ENCODE measurements at regions not wholly inside any gene's neighbourhood (a gene's known extent, or its start where the extent isn't known, plus 50 kb on each side); places are given as distances from the start of the nearest gene placed in this dataset.
A peak's percentile ranks its signal among the peaks of the same experiment; 100 is the strongest.

DNA sequence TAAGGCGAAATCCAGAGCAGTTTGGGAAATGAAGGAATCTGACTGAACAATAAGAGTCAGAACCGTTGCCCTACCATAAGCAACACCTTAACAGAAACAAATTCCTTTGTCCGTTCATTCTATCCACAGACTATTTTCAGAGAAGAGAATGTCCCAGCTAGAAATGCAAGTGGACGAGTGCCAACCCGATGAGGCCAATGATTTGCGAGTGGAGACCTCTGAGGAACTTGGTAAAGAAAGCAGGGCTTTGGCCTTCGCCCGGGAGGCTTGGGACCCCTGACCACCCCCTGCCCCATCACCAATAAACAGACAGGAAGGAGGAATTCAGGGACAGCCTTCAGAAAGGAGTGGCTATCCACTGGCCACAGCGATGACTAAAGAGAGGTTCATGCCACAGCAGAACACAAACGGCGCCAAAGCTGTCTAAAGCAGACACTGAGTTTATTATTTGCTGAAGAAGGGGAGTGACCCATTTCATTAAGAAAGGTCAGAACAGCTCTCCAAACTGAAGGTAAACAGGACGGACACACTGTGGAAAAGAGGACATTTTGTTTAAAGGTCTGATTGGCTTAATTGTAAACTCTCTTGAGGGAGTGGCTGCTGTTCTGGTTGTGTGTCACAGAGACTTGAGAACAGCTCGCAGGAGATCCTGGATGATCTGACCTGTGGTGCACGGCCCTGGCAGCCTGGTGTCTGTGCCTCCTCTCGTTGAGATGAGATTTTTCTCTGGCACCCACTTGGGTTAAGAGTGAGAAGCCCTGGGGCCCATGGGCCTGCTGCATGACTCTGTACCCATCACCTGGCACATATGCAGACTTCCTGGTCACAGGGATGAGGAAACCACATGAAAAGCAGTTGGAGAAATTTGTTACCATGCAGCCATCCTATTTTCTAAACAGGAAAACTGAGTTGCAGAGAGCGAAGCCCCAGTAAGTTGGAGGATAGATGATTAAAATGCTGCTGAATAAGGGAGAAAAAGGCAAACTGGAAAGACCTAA, 142.0 kb upstream of the PZP start:
- H3K9me2 ChIP-seq (replicated peaks; ENCODE audit: low read depth, low read length): no peaks in the 10 kb centered on the region
- TF ChIP-seq, protein P1, sequence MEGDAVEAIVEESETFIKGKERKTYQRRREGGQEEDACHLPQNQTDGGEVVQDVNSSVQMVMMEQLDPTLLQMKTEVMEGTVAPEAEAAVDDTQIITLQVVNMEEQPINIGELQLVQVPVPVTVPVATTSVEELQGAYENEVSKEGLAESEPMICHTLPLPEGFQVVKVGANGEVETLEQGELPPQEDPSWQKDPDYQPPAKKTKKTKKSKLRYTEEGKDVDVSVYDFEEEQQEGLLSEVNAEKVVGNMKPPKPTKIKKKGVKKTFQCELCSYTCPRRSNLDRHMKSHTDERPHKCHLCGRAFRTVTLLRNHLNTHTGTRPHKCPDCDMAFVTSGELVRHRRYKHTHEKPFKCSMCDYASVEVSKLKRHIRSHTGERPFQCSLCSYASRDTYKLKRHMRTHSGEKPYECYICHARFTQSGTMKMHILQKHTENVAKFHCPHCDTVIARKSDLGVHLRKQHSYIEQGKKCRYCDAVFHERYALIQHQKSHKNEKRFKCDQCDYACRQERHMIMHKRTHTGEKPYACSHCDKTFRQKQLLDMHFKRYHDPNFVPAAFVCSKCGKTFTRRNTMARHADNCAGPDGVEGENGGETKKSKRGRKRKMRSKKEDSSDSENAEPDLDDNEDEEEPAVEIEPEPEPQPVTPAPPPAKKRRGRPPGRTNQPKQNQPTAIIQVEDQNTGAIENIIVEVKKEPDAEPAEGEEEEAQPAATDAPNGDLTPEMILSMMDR (conservative IDR thresholded peaks at IDR 0.05; ENCODE audit: low read length): no peak
- TF ChIP-seq EZH2phosphoT487 (IDR thresholded peaks at IDR 0.05; ENCODE audit: borderline replicate concordance): no peak
- peak overlapping the region; percentile 33 for H3K4me3 ChIP-seq (ENCODE audit: low read length, poor library complexity, severe bottlenecking)
- H3F3A ChIP-seq (ENCODE audit: low read depth): no peaks in the 10 kb centered on the region
- peak overlapping the region; percentile 60 for H3K9ac ChIP-seq (ENCODE audit: low read depth, low read length, poor library complexity, severe bottlenecking)
- peaks cover 59% of the 10 kb centered on the region for H3K4me1 ChIP-seq (ENCODE audit: insufficient read depth, low read length, poor library complexity, severe bottlenecking)
- H3K36me3 ChIP-seq (ENCODE audit: insufficient read depth, low read length): no peaks in the 10 kb centered on the region
- no peaks in the 10 kb centered on the region for H3K27me3 ChIP-seq (ENCODE audit: insufficient read depth, low read length, poor library complexity, severe bottlenecking)
- H3K9me3 ChIP-seq (ENCODE audit: insufficient read depth, low read depth, low read length): peaks cover 22% of the 10 kb centered on the region; the same call in 1 of the 2 replicates
- H2AFZ ChIP-seq (ENCODE audit: low read length): peak overlapping the region; percentile 38; the same call in 1 of the 2 replicates
- H3K79me2 ChIP-seq (ENCODE audit: insufficient read depth, low read length): no peaks in the 10 kb centered on the region
- no peaks in the 10 kb centered on the region for H4K20me1 ChIP-seq (ENCODE audit: insufficient read depth, low read length, poor library complexity, severe bottlenecking)
- H3K4me2 ChIP-seq (ENCODE audit: low read depth, low read length, poor library complexity, severe bottlenecking): peak overlapping the region; percentile 67

GRCh38 chr12:9348906-9349518, 140.8 kb upstream of the PZP start:
- Histone ChIP-seq H3K9me3 (ENCODE audit: insufficient read depth, low read depth, low read length) (peaks cover 22% of the 10 kb centered on the region; the same call in 1 of the 2 replicates), H3K4me1 (ENCODE audit: insufficient read depth, low read length, poor library complexity, severe bottlenecking) (peaks cover 64% of the 10 kb centered on the region)

GRCh38 chr12:9347328-9348127, 139.3 kb upstream of the PZP start:
- Histone ChIP-seq H3K9me3 (ENCODE audit: insufficient read depth, low read depth, low read length) (peaks cover 7% of the 10 kb centered on the region; the same call in 1 of the 2 replicates), H3K36me3 (ENCODE audit: insufficient read depth, low read length) (no peaks in the 10 kb centered on the region), H3K4me3 (ENCODE audit: low read length, poor library complexity, severe bottlenecking) (no peak overlapping the region), H2AFZ (ENCODE audit: low read length) (0 out of 2 replicates have a peak overlapping the region, but pooled peaks have one; percentile 32), H3K27me3 (ENCODE audit: insufficient read depth, low read length, poor library complexity, severe bottlenecking) (no peaks in the 10 kb centered on the region), H3F3A (ENCODE audit: low read depth) (no peaks in the 10 kb centered on the region), H3K4me2 (ENCODE audit: low read depth, low read length, poor library complexity, severe bottlenecking) (peak overlapping the region; percentile 9), H3K9me2 (replicated peaks; ENCODE audit: low read depth, low read length) (no peaks in the 10 kb centered on the region), H4K20me1 (ENCODE audit: insufficient read depth, low read length, poor library complexity, severe bottlenecking) (no peaks in the 10 kb centered on the region), H3K79me2 (ENCODE audit: insufficient read depth, low read length) (no peaks in the 10 kb centered on the region), H3K9ac (ENCODE audit: low read depth, low read length, poor library complexity, severe bottlenecking) (peak overlapping the region; percentile 8), H3K4me1 (ENCODE audit: insufficient read depth, low read length, poor library complexity, severe bottlenecking) (peaks cover 64% of the 10 kb centered on the region)
- TF ChIP-seq EZH2phosphoT487 (IDR thresholded peaks at IDR 0.05; ENCODE audit: borderline replicate concordance): no peak
- TF ChIP-seq, protein P1 (conservative IDR thresholded peaks at IDR 0.05; ENCODE audit: low read length): no peak

More at GRCh38 chr12:9348906-9349518, 140.8 kb upstream of the PZP start:
- Histone ChIP-seq H3K9me2 (replicated peaks; ENCODE audit: low read depth, low read length) (no peaks in the 10 kb centered on the region), H3K36me3 (ENCODE audit: insufficient read depth, low read length) (no peaks in the 10 kb centered on the region), H3K79me2 (ENCODE audit: insufficient read depth, low read length) (no peaks in the 10 kb centered on the region), H3K27me3 (ENCODE audit: insufficient read depth, low read length, poor library complexity, severe bottlenecking) (no peaks in the 10 kb centered on the region), H4K20me1 (ENCODE audit: insufficient read depth, low read length, poor library complexity, severe bottlenecking) (no peaks in the 10 kb centered on the region), H3K4me3 (ENCODE audit: low read length, poor library complexity, severe bottlenecking) (no peak overlapping the region), H3K4me2 (ENCODE audit: low read depth, low read length, poor library complexity, severe bottlenecking) (no peak overlapping the region), H3F3A (ENCODE audit: low read depth) (no peaks in the 10 kb centered on the region), H3K9ac (ENCODE audit: low read depth, low read length, poor library complexity, severe bottlenecking) (no peak overlapping the region), H2AFZ (ENCODE audit: low read length) (no peak overlapping the region)
- TF ChIP-seq EZH2phosphoT487 (IDR thresholded peaks at IDR 0.05; ENCODE audit: borderline replicate concordance): no peak
- TF ChIP-seq, protein P1 (conservative IDR thresholded peaks at IDR 0.05; ENCODE audit: low read length): no peak

All from Loucy (cell line).